ENCODE measurements at regions not wholly inside any gene's neighbourhood (a gene's known extent, or its start where the extent isn't known, plus 50 kb on each side); places are given as distances from the start of the nearest gene placed in this dataset.

DNA sequence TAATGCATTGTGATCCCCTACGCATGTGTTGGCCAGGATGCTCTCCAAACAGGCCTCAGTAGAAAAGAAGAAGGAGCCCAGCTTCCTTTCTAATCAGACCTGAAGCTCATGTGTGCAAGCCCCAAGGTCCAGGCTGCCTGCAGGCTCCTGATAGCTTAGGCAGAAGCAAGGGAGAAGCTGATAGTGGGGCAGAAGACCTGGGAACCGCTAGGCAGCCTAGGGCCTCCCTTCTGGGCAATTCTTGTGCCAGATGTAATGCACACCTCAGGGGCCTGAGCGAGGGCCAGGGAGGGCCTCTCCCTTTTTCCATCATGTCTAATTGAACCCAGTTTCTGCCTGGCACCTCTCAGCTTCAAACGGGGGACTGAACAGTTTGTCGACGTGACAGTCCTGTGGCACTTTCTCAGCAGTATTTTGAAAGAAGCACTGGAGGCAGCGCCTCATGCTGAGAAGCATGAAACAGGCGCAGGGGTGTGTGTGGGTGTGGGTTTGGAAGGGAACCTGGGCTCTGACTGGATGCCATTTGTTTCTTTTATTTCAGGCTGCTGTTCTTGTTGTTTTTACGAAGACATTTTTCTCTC, 212.8 kb downstream of the PIK3R1 start (continued):
- TF ChIP-seq TBL1XR1 (IDR thresholded peaks at IDR 0.05; ENCODE audit: low read length in 2 of 2) = peak; percentile 49 to 76; a peak in 2 of 4 replicates
- peak; percentile 91 for TF ChIP-seq L3MBTL2 (IDR thresholded peaks at IDR 0.05)
- peak; percentile 95 for TF ChIP-seq SMARCA4 (IDR thresholded peaks at IDR 0.05)
- TF ChIP-seq, protein P1, sequence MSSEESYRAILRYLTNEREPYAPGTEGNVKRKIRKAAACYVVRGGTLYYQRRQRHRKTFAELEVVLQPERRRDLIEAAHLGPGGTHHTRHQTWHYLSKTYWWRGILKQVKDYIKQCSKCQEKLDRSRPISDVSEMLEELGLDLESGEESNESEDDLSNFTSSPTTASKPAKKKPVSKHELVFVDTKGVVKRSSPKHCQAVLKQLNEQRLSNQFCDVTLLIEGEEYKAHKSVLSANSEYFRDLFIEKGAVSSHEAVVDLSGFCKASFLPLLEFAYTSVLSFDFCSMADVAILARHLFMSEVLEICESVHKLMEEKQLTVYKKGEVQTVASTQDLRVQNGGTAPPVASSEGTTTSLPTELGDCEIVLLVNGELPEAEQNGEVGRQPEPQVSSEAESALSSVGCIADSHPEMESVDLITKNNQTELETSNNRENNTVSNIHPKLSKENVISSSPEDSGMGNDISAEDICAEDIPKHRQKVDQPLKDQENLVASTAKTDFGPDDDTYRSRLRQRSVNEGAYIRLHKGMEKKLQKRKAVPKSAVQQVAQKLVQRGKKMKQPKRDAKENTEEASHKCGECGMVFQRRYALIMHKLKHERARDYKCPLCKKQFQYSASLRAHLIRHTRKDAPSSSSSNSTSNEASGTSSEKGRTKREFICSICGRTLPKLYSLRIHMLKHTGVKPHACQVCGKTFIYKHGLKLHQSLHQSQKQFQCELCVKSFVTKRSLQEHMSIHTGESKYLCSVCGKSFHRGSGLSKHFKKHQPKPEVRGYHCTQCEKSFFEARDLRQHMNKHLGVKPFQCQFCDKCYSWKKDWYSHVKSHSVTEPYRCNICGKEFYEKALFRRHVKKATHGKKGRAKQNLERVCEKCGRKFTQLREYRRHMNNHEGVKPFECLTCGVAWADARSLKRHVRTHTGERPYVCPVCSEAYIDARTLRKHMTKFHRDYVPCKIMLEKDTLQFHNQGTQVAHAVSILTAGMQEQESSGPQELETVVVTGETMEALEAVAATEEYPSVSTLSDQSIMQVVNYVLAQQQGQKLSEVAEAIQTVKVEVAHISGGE (CRISPR knock-in tag; IDR thresholded peaks at IDR 0.05) = peak in 1 of 3 experiments; percentile 78; a peak in 2 of 6 replicates
- peak; percentile 94 for TF ChIP-seq MTA2 (IDR thresholded peaks at IDR 0.05; ENCODE audit: low read depth)
- TF ChIP-seq, protein P2, sequence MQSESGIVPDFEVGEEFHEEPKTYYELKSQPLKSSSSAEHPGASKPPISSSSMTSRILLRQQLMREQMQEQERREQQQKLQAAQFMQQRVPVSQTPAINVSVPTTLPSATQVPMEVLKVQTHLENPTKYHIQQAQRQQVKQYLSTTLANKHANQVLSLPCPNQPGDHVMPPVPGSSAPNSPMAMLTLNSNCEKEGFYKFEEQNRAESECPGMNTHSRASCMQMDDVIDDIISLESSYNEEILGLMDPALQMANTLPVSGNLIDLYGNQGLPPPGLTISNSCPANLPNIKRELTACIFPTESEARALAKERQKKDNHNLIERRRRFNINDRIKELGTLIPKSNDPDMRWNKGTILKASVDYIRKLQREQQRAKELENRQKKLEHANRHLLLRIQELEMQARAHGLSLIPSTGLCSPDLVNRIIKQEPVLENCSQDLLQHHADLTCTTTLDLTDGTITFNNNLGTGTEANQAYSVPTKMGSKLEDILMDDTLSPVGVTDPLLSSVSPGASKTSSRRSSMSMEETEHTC (IDR thresholded peaks at IDR 0.05) = peak; percentile 64; the same call in 1 of the 2 replicates
- TF ChIP-seq MECOM (CRISPR knock-in tag; IDR thresholded peaks at IDR 0.05) = peak; percentile 53; the same call in 1 of the 2 replicates
- peak; percentile 75; the same call in 1 of the 2 replicates for TF ChIP-seq ZBTB17 (CRISPR knock-in tag; IDR thresholded peaks at IDR 0.05)
- peak; percentile 91 for TF ChIP-seq HDAC2 (IDR thresholded peaks at IDR 0.05)
- peak; percentile 94 for TF ChIP-seq DPF2 (IDR thresholded peaks at IDR 0.05)
- TF ChIP-seq FOXM1 (IDR thresholded peaks at IDR 0.05; ENCODE audit: low read depth) = peak; percentile 76
- no peak for TF ChIP-seq FOXM1 (CRISPR knock-in tag; IDR thresholded peaks at IDR 0.05; ENCODE audit: low read depth)
- peak; percentile 88 for TF ChIP-seq ZNF583 (CRISPR knock-in tag; IDR thresholded peaks at IDR 0.05)
- TF ChIP-seq NBN (IDR thresholded peaks at IDR 0.05; ENCODE audit: low read depth) = peak; percentile 78; the same call in 1 of the 2 replicates
- peak; percentile 68 for TF ChIP-seq BHLHE40 (IDR thresholded peaks at IDR 0.05; ENCODE audit: low read length)
- TF ChIP-seq NR2F6 (CRISPR knock-in tag; IDR thresholded peaks at IDR 0.05) = no peak
- no peak for TF ChIP-seq PTRF (tag; IDR thresholded peaks at IDR 0.05)
- peak; percentile 80; the same call in 1 of the 2 replicates for TF ChIP-seq SMARCC2 (IDR thresholded peaks at IDR 0.05; ENCODE audit: low read depth)
- TF ChIP-seq CEBPG (CRISPR knock-in tag; IDR thresholded peaks at IDR 0.05) = no peak
- no peak for TF ChIP-seq CEBPG (tag; conservative IDR thresholded peaks at IDR 0.05 in 1 of 2, IDR thresholded peaks at IDR 0.05 in 1 of 2)
- TF ChIP-seq EP300 (IDR thresholded peaks at IDR 0.05; ENCODE audit: low read length) = peak; percentile 90
- TF ChIP-seq NFRKB (IDR thresholded peaks at IDR 0.05; ENCODE audit: low read depth) = peak; percentile 49; the same call in 1 of the 2 replicates
- TF ChIP-seq BCOR (IDR thresholded peaks at IDR 0.05) = 0 out of 2 replicates have a peak, but pooled peaks have one; percentile 22
- peak; percentile 97 for TF ChIP-seq TAL1 (IDR thresholded peaks at IDR 0.05)
- no peak for TF ChIP-seq KAT7 (CRISPR knock-in tag; IDR thresholded peaks at IDR 0.05; ENCODE audit: borderline replicate concordance)
- no peak for TF ChIP-seq MEIS2 (IDR thresholded peaks at IDR 0.05; ENCODE audit: partially characterized antibody)
- TF ChIP-seq NR2C1 (IDR thresholded peaks at IDR 0.05) = 0 out of 2 replicates have a peak, but pooled peaks have one; percentile 15
- TF ChIP-seq NR2C1 (tag; IDR thresholded peaks at IDR 0.05) = no peak; the same call in none of the 2 replicates
- no peak for TF ChIP-seq YBX1 (IDR thresholded peaks at IDR 0.05)

Measured in K562 (cell line).